Raji (cell line): ENCODE measurements at regions not wholly inside any gene's neighbourhood (a gene's known extent, or its start where the extent isn't known, plus 50 kb on each side); places are given as distances from the start of the nearest gene placed in this dataset.

ENCODE experiments used
- POLR2A ChIP-seq: IDR thresholded peaks from 2 replicates; pipeline ENCODE4 v1.6.1; 2011; ENCODE audit warnings: low read depth, low read length, control low read depth; ENCODE audit not compliant: insufficient read depth

DNA sequence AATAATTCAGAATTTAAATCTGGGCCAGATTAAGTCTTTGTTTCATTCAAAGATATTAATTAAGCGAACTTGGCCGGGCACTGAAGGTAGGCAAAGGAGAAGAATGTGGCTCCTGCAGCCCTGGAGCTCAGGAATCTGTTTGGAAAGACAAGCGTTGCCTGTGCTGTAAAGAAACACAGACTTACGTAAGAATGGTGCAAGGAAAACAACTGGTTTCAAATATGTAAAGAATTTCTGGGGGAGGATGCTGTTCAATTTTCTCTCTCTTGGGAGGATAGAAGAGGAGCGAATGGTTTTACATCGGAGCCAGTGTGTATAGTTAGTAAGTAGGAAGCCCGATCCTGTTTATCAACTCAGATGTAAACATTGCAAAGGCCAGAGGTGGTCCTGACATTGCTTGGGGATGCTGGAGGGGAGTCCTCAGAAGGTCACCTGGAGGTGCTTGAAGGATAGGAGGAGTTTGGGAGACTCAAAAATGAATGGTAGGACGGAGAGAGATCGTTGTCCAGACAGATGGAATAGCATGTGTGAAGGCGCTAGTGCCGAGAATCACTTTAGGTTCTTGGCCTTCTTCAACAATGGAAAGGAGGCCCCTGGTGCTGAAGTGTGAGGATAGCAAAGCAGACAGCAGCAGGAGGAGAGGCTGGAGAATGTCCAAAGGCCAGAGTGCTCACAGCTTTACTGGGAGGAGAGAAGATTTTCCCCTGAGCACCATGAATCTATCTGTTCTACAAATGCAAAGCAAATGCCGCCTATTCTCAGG lies 456.1 kb downstream of the LPIN1 start:
- TF ChIP-seq POLR2A = no peak

DNA sequence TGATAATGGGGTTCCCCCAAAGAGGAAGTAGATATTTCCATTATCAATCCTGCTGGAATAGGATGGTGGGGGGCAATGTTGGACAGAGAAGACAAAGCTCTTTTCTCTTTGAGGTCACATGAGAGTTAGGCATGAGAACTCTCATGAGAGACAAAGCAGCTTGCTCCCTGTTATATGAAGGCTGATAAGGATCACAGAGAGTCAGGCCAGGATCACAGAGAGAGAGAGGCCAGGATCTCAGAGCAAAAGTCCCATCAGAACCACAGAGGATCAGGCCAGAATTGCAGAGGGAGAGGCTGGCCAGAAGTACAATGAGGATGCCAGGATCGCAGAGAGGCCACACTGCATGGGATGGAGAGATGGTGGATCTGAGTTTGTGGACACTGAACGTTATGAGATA lies 457.1 kb downstream of the LPIN1 start:
- TF ChIP-seq POLR2A = no peak

DNA sequence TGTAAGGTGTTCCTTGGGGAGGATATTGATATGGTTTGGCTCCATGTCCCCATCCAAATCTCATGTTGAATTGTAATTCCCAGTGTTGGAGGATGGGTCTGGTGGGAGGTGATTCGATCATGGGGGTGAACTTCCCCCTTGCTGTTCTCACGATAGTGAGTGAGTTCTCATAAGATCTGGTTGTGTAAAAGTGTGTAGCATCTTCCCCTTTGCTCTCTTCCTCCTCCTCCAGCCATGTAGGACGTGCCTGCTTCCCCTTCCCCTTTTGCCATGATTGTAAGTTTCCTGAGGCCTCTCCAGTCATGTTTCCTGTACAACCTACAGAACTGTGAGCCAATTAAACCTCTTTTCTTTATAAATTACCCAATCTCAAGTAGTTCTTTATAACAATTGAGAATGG lies 458.7 kb downstream of the LPIN1 start:
- no peak for TF ChIP-seq POLR2A

- no peak for TF ChIP-seq POLR2A
Observed at GRCh38 chr2:12207491-12207890, 461.1 kb downstream of the LPIN1 start.

GRCh38 chr2:12210016-12210933 lies 463.8 kb downstream of the LPIN1 start:
- TF ChIP-seq POLR2A = no peak

DNA sequence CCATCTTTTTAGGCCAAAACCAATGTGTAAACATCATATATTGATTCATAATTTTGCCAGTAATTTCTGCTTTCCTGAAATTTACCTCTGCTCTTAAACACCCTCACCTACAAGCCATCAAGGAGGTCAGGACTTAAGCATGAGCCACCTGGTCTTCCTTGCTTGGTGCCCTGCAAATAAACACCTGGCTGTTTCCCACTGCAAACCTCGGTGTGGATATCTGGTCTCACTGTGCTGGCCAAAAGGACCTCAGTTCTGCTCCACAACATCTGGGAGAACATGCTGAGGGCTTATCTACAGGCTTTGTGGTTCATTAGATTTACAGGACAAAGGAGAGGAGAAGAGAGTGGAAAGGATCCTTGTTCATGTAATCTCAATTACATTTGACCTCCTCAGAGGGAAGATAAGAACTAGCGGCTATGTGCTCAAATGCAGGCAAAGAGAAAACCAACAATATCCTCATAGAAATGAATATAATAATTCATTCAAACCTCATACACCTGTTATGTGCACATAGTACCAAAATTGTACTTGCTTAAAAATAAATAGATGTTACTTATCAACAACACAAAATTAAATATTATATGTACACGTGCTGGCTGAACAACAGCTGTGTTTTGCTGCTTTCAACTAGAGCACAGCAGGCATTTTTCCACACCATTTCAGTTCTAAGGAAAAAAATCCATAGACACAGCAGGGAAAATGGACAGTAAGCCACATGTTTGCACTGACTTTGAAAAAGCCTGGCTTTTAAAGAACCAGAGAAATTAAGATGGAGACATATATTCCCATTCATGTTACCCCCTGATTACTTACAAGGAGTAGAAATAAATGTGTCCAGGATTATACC lies 465.1 kb downstream of the LPIN1 start:
- no peak for TF ChIP-seq POLR2A

- no peak for TF ChIP-seq POLR2A
Observed at GRCh38 chr2:12212841-12213597, 466.6 kb downstream of the LPIN1 start.

DNA sequence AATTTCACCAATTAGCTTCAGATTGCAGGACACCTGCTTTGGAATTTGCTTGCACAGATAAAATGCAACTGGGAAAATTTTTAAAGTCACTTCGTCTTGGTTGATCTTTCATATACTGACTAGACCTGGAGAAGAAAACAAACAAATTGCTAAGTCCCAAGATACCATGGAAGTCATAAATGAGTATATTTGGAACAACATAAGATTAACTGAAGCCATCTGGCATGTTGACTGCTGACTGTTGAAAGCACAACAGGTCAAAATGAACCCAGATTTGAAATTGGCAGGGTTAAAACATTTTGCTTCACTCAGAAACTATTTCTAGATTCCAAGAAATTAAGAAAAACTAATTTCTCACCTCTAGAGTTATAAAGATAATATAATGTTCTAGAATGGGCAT lies 470.7 kb downstream of the LPIN1 start:
- TF ChIP-seq POLR2A = no peak

- TF ChIP-seq POLR2A = no peak
Observed at GRCh38 chr2:12219761-12220160, 473.3 kb downstream of the LPIN1 start.

DNA sequence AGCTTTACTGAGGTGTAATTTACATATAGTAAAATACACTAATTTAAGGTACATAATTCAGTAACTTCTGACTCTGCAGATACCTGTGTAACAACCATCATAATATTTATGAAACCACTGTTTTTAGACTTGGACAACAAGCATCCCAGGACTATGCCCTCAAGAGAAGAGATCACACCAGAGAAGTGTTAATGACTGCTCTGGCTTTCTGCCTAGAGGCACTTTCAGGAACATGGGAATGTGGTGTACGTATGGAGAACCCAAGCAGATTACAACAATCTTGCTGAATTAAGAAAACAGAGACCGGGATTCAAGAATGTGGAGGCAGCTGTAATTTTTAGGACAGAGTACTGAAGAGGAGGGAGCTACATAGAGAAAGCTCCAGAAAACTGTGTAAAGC lies 475.2 kb downstream of the LPIN1 start:
- no peak for TF ChIP-seq POLR2A

DNA sequence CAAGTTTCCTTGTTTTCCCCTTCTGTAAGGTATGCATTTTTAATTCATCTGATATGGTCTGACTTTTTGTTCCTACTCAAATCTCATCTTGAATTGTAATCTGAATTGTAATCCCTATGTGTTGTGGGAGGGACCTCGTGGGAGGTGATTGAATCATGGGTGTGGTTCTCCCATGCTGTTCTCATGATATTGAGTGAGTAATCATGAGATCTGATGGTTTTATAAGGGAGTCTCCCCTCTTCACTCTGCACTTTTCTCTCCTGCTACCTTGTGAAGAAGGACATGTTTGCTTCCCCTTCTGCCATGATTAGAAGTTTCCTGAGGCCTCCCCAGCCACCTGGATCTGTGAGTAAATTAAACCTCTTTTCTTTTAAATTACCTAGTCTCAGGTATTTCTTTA lies 476.1 kb downstream of the LPIN1 start:
- no peak for TF ChIP-seq POLR2A

GRCh38 chr2:12223732-12224131 lies 477.3 kb downstream of the LPIN1 start:
- no peak for TF ChIP-seq POLR2A

DNA sequence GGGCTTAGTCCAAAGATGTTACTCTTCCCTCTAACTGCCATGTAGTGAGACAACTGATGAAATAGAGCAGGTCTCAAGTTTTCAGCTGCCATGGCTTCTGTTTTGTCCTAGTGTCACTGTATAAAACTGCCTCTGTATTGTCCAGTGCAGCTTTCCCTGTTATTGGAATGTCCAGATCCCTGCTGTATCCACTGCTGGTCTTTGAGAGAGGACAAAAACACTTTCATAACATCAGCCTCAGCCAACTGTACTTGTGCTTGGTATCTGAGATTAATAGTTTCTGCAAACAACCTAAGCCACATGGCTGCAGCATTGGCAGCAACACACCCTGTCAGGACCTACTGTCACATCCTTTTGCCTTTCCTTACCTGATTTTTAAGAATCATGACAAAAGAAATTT lies 480.2 kb downstream of the LPIN1 start:
- no peak for TF ChIP-seq POLR2A

- no peak for TF ChIP-seq POLR2A
Observed at GRCh38 chr2:12227941-12228608, 481.6 kb downstream of the LPIN1 start.
